H1 (cell line): ENCODE measurements at regions not wholly inside any gene's neighbourhood (a gene's known extent, or its start where the extent isn't known, plus 50 kb on each side); places are given as distances from the start of the nearest gene placed in this dataset.

Source experiments
- ASH2L ChIP-seq: fragments of 200-600, 300-600 bp; sonication (generic); IDR thresholded peaks from one replicate; pipeline ENCODE4 v1.7.1; 2017; ENCODE audit warnings: low read length
- CBX5 ChIP-seq: fragments of 300-800, 300-1000 bp; sonication (generic); IDR thresholded peaks from 2 replicates; pipeline ENCODE4 v1.7.1; 2016; ENCODE audit warnings: antibody characterized with exemption, low read length, low read depth
- CHD2 ChIP-seq: IDR thresholded peaks from 2 replicates; pipeline ENCODE4 v1.6.1; 2012; ENCODE audit warnings: low read length, improper control_type of control experiment
- CHD7 ChIP-seq: fragments of 300-600 bp; sonication (generic); IDR thresholded peaks from 2 replicates; pipeline ENCODE4 v1.7.1; 2012; ENCODE audit warnings: low read length, moderate library complexity, mild to moderate bottlenecking, inconsistent platforms; ENCODE audit not compliant: insufficient replicate concordance
- CTCF ChIP-seq, 3 experiments: IDR thresholded peaks; 1 replicate in 2 of 3; 2 replicates in 1 of 3; pipeline versions ENCODE4 v1.5.1 to v1.6.1; 2011; ENCODE audit warnings: low read length in 3 of 3, mild to moderate bottlenecking in 3 of 3, inconsistent platforms in 2 of 3, low read depth in 1 of 3, moderate library complexity in 1 of 3; ENCODE audit not compliant: insufficient read depth in 1 of 3; ENCODE audit errors: control extremely low read depth in 1 of 3
- EP300 ChIP-seq, 2 experiments: IDR thresholded peaks; 1 replicate in 1 of 2; 2 replicates in 1 of 2; pipeline ENCODE4 v1.6.1; 2011 to 2012; ENCODE audit warnings: low read depth in 2 of 2, low read length in 2 of 2, mild to moderate bottlenecking in 2 of 2, borderline replicate concordance in 1 of 2, inconsistent platforms in 1 of 2, moderate library complexity in 1 of 2
- KDM5A ChIP-seq: fragments of 200-600 bp; IDR thresholded peaks from 2 replicates; pipeline ENCODE4 v1.7.1; 2012; ENCODE audit warnings: mild to moderate bottlenecking, low read length, inconsistent platforms, mixed read lengths
- NANOG ChIP-seq: IDR thresholded peaks from 2 replicates; pipeline ENCODE4 v1.6.1; 2011; ENCODE audit warnings: low read length, low read depth, mild to moderate bottlenecking, inconsistent platforms; ENCODE audit not compliant: insufficient read depth, poor library complexity, severe bottlenecking
- POLR2A ChIP-seq, 2 experiments: IDR thresholded peaks; 1 replicate in 1 of 2; 2 replicates in 1 of 2; pipeline ENCODE4 v1.6.1; 2011; ENCODE audit warnings: low read depth in 2 of 2, low read length in 2 of 2, mild to moderate bottlenecking in 2 of 2; ENCODE audit errors: control extremely low read depth in 1 of 2
- TBP ChIP-seq: IDR thresholded peaks from 2 replicates; pipeline ENCODE4 v1.6.1; 2011; ENCODE audit warnings: low read depth, low read length, improper control_type of control experiment

- TF ChIP-seq CHD7 (no peak), POLR2A (IDR thresholded peaks at IDR 0.05; ENCODE audit: control extremely low read depth in 1 of 2, low read depth in 2 of 2, low read length in 2 of 2) (no peak), TBP (no peak), CBX5 (no peak), EP300 (IDR thresholded peaks at IDR 0.05; ENCODE audit: borderline replicate concordance in 1 of 2, low read depth in 2 of 2, low read length in 2 of 2) (no peak), KDM5A (no peak), CTCF (IDR thresholded peaks at IDR 0.05; ENCODE audit: control extremely low read depth in 1 of 3, insufficient read depth in 1 of 3, low read depth in 1 of 3, low read length in 3 of 3) (no peak), ASH2L (no peak), NANOG (no peak), CHD2 (no peak)
- TF ChIP-seq, all 59 proteins: peak for 0
These were observed 1593.2 kb downstream of the C4orf33 start (continued) for GRCh38 chr4:130689181-130689580.
